ENCODE measurements at regions not wholly inside any gene's neighbourhood (a gene's known extent, or its start where the extent isn't known, plus 50 kb on each side); places are given as distances from the start of the nearest gene placed in this dataset.

- TF ChIP-seq CTCF (IDR thresholded peaks at IDR 0.05) (no peak), POLR2A (IDR thresholded peaks at IDR 0.05) (no peak)
These were observed 58.9 kb upstream of the SLC7A1 start for GRCh38 chr13:29654384-29654783.

Measured in lower leg skin (tissue), 3 donors.